DOHH2 (cell line): ENCODE measurements at regions not wholly inside any gene's neighbourhood (a gene's known extent, or its start where the extent isn't known, plus 50 kb on each side); places are given as distances from the start of the nearest gene placed in this dataset.

Source experiments
- CTCF ChIP-seq: fragments of 200-600 bp; sonication (generic); IDR thresholded peaks from one replicate; pipeline ENCODE4 v1.5.1; 2014; ENCODE audit warnings: antibody characterized with exemption, mild to moderate bottlenecking, low read depth, low read length; ENCODE audit not compliant: poor library complexity, severe bottlenecking
- EZH2phosphoT487 ChIP-seq: fragments of 200-600 bp; sonication (generic); IDR thresholded peaks from 2 replicates; pipeline ENCODE4 v1.6.1; 2017; ENCODE audit warnings: borderline replicate concordance, mild to moderate bottlenecking, antibody characterized with exemption, low read length, moderate library complexity, mixed read lengths

GRCh38 chr6:7003041-7003440, 104.7 kb upstream of the RREB1 start:
- no peak for TF ChIP-seq EZH2phosphoT487
- no peak for TF ChIP-seq CTCF
